ENCODE measurements at regions not wholly inside any gene's neighbourhood (a gene's known extent, or its start where the extent isn't known, plus 50 kb on each side); places are given as distances from the start of the nearest gene placed in this dataset.
A peak's percentile ranks its signal among the peaks of the same experiment; 100 is the strongest.

- TF ChIP-seq, protein P1, sequence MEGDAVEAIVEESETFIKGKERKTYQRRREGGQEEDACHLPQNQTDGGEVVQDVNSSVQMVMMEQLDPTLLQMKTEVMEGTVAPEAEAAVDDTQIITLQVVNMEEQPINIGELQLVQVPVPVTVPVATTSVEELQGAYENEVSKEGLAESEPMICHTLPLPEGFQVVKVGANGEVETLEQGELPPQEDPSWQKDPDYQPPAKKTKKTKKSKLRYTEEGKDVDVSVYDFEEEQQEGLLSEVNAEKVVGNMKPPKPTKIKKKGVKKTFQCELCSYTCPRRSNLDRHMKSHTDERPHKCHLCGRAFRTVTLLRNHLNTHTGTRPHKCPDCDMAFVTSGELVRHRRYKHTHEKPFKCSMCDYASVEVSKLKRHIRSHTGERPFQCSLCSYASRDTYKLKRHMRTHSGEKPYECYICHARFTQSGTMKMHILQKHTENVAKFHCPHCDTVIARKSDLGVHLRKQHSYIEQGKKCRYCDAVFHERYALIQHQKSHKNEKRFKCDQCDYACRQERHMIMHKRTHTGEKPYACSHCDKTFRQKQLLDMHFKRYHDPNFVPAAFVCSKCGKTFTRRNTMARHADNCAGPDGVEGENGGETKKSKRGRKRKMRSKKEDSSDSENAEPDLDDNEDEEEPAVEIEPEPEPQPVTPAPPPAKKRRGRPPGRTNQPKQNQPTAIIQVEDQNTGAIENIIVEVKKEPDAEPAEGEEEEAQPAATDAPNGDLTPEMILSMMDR (IDR thresholded peaks at IDR 0.05) = peak; percentile 35
- no peak for TF ChIP-seq EZH2 (IDR thresholded peaks at IDR 0.05)
Observed at GRCh38 chr3:66748175-66748876, 247.5 kb upstream of the LRIG1 start.

Measured in neural progenitor cell (in vitro differentiated cells).